EL (cell line): ENCODE measurements at regions not wholly inside any gene's neighbourhood (a gene's known extent, or its start where the extent isn't known, plus 50 kb on each side); places are given as distances from the start of the nearest gene placed in this dataset.
"Not testable (repeated sequence)": the region's sequence is repeated elsewhere in the genome, so short reads cannot be mapped to it uniquely, and the experiment has no call there.

Experiments
- DNase-seq: peaks from one replicate; pipeline ENCODE4 v3.0.0-alpha.2; 2016

DNA sequence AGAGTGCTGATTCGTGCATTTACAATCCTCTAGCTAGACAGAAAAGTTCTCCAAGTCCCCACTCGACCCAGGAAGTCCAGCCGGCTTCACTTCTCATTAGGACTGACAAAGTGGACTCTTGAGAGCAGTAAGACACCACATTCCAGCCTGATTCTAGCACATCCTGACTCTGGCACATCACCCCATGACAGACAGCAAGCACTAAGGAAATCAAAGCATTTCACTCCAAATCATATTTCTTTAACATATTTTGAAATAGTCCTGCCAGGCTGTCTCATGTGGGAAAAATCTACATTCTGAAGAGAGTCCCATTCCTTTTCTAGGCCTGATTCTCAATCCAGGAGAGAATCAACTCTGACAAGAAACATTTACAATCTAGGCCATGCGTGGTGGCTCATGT lies 478.5 kb upstream of the AMELY start:
- DNase-seq = no peak

DNA sequence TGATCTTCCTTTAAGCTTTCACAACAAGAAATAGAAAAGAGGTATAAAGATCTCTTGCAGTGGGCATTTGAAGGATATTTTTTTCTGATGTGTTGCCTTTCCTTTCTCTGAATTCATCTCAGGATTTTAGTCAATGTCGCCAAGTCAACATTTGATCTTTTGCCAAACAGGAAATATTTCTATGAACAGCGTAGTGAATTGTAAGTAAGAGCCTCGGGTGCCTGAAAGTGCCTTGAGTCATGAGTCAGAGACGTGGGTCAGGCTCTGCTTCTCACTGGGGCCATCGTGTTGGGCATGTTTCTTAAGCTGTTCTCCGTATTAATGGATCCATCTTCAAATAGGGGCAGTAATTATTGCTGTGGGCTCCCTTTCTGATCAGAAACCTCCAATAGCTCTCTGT lies 471.4 kb upstream of the AMELY start:
- DNase-seq = peak; percentile 77

DNA sequence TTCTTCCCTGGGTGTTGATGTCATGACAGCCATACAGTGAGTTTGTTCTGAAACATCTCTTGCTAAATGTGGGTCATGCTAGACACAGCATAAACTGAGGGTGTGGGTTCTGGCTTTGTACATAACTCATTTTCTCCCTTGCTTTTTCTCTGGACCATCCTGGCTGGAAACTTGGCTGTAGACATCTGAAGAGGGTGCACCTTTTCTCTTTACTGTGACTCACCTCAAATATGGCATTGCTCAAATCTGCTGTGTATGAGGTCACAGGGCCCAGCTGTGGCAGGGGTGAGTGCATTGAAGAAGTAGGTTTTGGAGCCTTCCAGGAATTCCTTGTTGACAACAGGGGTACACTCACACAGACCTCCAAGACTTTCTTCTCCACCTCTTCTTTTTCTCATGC lies 465.5 kb upstream of the AMELY start:
- DNase-seq = peak; percentile 7

DNA sequence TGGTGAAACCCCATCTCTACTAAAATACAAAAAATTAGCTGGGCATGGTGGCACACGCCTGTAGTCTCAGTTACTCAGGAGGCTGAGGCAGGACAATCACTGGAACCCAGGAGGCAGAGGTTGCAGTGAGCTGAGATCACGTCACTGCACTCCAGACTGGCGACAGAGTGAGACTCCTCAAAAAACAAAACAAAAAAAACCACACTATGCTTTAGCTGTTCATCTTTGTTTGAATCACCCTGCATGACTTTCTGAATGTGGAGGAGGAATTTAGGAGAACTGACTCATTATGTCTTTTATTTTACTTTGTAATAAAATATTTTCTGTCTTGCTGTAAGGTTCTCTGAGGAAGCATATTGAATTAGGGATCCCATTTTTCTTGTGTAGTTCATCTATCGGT lies 462.9 kb upstream of the AMELY start:
- peak; percentile 59 for DNase-seq

DNA sequence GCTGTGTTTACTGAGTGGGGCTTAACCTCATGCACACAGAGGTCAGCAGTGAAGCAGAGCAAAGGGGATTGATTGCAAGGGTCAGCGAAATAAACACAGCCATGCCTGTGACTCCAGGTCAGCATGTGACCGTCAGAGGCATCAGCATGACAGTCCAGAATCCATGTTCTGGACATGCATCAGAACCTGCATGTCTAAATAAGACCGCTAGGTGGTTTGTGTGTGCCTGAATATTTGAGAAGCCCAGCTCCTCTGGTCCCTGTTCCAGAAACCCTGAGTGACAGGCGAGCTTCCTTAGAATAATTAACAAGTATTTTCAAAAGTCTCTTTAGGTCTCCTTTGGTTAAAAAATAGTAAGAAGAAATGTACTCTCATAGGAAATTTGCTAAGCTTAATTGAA lies 460.4 kb upstream of the AMELY start:
- DNase-seq = not testable (repeated sequence)

GRCh38 chrY:7371026-7371425 lies 459.5 kb upstream of the AMELY start:
- not testable (repeated sequence) for DNase-seq

GRCh38 chrY:7359520-7359919 lies 448.0 kb upstream of the AMELY start:
- DNase-seq = no peak

DNA sequence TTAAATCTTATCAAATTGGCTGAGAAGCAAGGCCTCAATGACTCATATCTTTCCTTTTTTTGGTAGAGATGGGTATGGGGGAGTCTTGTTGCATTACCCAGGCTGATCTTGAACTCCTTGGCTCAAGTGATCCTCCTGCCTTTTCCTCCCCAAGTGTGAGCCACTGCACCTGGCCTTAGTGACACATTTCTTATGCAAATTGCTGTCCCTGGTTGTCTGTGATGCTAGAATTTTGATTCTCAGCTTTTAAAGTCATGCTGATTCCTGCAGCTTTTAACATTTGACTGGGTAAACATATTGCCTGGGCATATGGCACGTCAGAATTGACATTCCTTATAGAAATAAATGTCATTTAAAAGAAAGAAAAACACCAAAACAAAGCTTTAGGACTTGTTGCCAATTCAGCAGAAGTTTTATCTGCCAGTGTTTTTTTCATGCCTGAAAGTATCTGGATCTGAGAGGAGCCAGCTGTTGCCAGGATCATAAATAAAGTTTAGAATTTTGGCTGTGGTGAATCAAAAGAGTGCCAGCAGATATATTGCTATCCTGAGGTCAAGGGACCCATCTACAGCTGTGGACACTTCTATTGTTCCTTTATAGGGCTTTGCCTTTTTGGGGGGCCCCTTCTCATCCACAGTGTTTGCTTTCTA lies 446.7 kb upstream of the AMELY start:
- no peak for DNase-seq

DNA sequence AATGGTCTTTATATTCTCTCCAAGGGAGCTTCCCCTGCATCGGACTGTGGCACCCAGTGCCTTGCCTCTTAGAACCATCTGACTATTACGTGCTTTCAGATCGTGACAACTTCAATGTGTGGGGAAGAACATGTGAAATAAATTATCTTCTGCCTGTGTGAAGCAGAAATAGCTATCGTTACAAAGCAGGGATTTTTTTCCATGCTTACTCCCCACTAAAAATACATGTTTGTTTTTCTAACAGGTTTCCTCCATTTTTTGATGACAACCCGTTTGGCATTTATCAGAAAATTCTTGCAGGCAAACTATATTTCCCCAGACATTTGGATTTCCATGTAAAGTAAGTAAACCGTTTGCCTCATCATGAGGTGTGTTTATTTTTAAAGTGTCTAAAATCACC lies 444.3 kb upstream of the AMELY start:
- DNase-seq = not testable (repeated sequence)

GRCh38 chrY:7344661-7345060 lies 433.1 kb upstream of the AMELY start:
- DNase-seq = peak; percentile 59

DNA sequence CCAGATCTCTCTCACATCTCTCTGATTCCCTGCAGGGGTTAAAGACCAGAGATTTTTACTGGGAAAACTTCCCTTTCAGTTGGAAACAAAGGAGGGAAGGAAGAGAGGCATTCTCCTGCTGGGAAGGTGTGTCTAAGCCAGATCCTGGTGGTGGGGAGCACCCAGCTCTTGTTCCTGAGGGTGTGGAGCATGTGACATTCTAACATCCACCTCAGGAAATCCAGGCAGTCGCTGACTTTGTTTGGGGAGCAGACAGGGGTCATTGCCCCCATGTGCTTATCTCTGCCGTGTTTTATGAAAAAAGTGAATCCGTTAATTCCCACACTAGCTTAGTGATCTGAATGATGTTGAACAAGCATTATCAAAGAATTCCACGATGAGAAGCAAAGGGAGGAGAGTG lies 431.7 kb upstream of the AMELY start:
- no peak for DNase-seq

GRCh38 chrY:7342732-7343131 lies 431.2 kb upstream of the AMELY start:
- DNase-seq = peak; percentile 18

- no peak for DNase-seq
These were observed 428.0 kb upstream of the AMELY start for GRCh38 chrY:7339391-7340087.

DNA sequence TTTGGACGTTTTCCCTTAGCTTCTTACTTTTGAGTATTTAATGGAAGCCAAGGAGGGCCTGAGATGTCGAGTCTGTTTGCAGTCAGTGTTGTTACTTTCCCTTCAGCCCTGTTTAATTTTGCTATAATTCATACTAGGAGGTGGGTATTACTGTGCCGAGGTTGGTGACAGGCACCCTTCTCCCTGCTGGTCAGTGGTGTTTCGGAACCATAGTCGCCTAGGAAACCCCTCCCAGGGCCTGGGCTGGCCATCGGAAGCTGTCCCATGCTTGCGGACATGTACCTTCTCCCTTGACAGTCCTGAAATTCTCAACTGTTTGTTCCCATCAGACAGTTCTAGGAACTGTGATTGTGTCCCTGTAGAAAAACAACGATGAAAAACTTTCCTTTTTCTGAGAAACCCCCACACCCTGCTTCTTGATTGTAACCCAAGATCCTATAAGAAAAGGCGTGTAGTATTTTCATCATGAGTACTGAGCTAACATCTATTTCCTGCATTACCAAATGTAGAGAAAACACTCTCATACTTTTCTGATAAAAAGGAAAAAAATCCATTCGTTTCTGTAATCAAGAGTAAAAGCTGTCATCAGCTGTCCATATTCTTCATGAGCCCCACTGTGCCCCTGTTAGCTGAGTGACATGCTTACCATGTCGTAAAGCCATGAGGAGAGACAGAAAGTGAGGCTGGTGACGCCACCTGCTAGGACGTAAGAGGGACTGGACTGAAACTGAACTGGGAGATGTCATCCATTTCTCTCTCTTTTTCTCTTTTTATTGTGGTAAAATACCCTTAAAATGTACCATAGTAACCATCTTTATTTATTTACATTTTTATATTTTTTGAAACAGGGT lies 424.7 kb upstream of the AMELY start:
- DNase-seq = no peak

DNA sequence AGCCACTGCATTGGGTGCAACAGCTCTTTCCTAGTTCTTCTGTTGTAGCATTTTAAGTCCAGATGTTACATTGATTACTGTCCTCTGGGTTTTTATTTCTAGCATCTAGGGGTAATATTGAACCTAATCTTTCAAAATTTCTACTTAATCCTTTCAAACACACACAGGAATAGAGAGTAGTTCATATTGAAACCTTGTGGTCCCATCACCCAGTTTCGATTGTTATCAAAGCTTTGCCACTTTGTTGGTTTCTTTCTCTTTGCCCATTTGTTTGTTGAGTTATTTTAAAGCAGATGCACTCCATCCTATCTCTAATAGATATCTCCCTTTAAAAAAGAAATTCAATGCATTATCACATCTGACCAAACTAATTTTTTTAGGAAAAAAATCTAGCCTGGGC lies 422.9 kb upstream of the AMELY start:
- DNase-seq = no peak

- DNase-seq = no peak
These were observed 415.0 kb upstream of the AMELY start for GRCh38 chrY:7326296-7327246.

DNA sequence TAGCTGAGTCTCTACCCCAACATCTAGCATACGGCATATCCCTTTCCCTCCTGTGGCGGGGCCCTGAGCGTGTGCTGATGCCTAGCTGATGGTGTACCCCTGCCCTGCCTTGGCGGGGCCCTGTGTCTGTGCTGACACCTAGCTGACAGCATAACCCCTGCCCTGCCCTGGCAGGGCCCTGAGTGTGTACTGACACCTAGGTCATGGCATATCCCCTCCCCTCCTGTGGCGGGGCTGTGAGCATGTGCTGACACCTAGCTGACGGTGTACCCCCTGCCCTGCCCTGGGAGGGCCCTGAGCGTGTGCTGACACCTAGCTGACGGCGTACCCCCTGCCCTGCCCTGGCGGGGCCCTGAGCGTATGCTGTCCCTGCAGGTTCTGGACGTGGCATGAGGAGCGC lies 414.0 kb upstream of the AMELY start:
- DNase-seq = no peak

DNA sequence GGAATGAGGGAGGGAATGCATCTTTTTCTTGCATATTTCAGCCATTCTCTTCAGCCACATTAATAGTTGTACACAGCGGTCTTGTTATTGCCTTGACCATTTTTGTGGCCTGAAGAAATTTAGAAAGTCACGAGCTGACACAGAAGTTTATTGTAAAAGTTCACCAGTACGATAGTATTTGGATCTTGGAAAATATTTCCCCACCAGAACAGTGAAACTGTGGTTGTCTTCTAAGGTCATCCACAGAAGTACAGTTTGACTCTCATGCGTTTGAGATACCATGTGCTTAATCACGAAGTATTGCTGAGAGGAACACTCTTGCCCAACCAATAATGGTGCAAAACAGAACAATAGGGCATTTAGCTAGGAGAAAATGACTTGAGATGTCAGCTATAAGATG lies 409.2 kb upstream of the AMELY start:
- DNase-seq = no peak

GRCh38 chrY:7320171-7320570 lies 408.6 kb upstream of the AMELY start:
- not testable (repeated sequence) for DNase-seq

DNA sequence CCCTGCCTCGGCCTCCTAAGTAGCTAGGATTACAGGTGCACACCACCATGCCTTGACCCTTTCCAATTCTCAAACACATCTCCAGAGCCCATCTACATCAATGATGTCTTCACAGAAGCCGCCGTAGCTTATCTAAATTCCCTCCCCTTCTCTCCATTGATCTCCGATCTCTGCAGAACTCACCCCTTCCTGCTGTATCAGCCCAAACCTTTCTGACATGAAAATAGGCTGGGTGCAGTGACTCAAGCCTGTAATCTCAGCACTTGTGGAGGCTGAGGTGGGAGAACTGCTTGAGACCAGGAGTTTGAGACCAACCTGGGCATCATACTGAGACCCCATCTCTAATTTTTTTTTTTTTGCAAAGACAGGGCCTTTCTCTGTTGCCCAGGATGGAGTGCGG lies 406.6 kb upstream of the AMELY start:
- no peak for DNase-seq

- no peak for DNase-seq
These were observed 406.0 kb upstream of the AMELY start for GRCh38 chrY:7317571-7317970.

DNA sequence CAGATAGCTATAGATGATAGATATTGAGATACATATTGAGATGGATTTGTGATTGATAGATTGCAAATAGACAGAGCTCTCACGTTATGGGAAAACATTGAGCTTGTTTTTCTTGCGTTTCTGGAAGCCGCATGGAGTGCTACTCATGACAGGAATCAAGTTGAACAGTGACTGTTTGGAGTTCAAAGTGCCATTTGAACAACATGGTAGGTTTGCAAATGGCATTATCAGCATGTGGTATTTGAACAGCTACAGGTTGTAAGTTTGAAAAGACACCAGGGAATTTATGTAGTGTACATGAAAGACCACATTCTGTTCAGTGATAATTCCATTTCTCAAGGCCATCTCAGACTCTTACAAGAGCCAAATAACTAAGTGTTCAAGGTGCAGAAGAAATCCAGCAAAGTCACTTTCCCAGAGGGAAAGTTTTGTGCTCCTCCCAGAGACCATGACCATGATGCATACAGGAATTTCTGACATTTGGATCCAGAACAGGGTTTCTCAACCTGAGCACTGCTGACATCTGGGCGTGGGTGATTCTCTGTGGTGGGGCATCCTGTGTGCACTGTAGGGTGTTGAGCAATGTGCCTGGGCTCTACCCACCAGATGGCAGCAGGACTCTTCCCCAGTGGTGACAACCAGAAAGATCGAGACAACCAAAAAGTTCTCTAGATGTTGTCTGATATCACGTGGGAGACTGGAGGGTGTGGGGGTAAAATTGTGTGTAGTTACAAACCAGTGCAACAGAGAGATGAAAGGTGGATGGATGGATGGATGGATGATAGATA lies 399.1 kb upstream of the AMELY start:
- DNase-seq = peak; percentile 21
